ENCODE measurements at regions not wholly inside any gene's neighbourhood (a gene's known extent, or its start where the extent isn't known, plus 50 kb on each side); places are given as distances from the start of the nearest gene placed in this dataset.

GRCh38 chr1:168960114-168960513 is 146.4 kb upstream of the ATP1B1 start:
- no peak for TF ChIP-seq CTCF (IDR thresholded peaks at IDR 0.05)
- TF ChIP-seq KDM5A (IDR thresholded peaks at IDR 0.05): no peak
- no peak for TF ChIP-seq MAZ (IDR thresholded peaks at IDR 0.05; ENCODE audit: borderline replicate concordance, low read depth, low read length)
- TF ChIP-seq BHLHE40 (IDR thresholded peaks at IDR 0.05; ENCODE audit: low read depth, low read length): no peak
